ENCODE measurements at regions not wholly inside any gene's neighbourhood (a gene's known extent, or its start where the extent isn't known, plus 50 kb on each side); places are given as distances from the start of the nearest gene placed in this dataset.

DNA sequence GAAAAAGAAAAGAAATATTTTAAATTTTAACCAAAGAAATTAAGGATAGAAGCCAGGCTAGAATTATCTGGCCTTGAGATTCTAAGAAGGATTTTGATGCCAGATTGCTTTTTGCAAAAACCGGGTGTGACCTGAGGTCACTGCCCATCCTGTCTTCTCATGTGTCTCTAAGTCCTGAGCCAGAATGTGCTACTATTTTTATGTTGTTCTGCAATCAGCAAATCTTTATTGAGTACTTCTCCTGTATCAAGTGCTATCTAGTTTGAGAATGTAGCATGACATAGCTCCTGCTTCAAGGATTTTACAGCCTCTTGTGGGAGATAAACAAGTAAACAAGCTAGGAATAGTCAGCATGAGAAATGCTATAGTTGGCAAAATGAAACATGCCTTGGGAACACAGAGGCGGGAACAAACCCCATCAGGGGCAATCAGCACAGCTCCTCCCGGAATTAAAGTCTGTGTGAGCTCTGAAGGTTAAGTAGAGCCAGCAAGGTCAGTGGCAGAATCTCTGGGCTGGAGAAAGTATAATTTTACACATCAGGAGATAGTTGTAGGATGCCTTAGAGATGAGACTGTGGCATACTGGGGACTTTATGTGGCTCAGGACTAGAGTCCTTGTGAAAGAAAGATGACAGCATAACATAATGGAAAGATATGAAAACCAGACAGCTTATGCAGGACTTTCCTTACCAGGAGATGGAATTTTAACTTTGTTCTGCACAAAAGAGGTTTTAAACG, 899.5 kb upstream of the SLC10A2 start:
- no peak for DNase-seq (ENCODE audit: extremely low spot score)
- TF ChIP-seq CTCF (IDR thresholded peaks at IDR 0.05; ENCODE audit: control extremely low read depth, extremely low read depth, low read depth, missing control alignments): no peak
- ChIA-PET CTCF (no interaction called here), POLR2A (no interaction called here)

GRCh38 chr13:103961784-103962183, 895.6 kb upstream of the SLC10A2 start:
- TF ChIP-seq CTCF (IDR thresholded peaks at IDR 0.05; ENCODE audit: control extremely low read depth, extremely low read depth, low read depth, missing control alignments): no peak
- DNase-seq (ENCODE audit: extremely low spot score): no peak
- POLR2A ChIA-PET: no interaction called here
- CTCF ChIA-PET: no interaction called here

DNA sequence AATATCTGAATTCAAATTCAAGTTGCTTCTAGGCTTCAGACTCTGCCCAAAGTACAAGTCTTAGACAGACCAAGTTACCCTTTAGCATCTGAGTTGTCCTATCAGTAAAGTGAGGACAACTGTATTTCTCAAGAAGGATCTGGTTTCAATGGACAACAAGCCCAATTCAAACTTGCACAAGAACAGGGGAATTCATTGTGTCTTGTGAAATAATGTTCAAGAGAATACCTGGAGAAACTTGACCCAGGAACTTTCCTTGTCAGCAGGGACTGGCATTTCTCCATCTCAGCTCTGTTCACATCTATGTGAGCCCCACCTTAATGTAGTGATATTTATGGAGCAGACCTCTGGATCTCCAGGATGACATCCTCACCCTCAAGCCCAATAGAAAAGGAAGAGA, 894.9 kb upstream of the SLC10A2 start:
- ChIA-PET CTCF (no interaction called here), POLR2A (no interaction called here)
- no peak for TF ChIP-seq CTCF (IDR thresholded peaks at IDR 0.05; ENCODE audit: control extremely low read depth, extremely low read depth, low read depth, missing control alignments)
- DNase-seq (ENCODE audit: extremely low spot score): no peak

GRCh38 chr13:103960001-103960400, 893.8 kb upstream of the SLC10A2 start:
- CTCF ChIA-PET: no interaction called here
- POLR2A ChIA-PET: no interaction called here
- TF ChIP-seq CTCF (IDR thresholded peaks at IDR 0.05; ENCODE audit: control extremely low read depth, extremely low read depth, low read depth, missing control alignments): no peak
- no peak for DNase-seq (ENCODE audit: extremely low spot score)

GRCh38 chr13:103958691-103959090, 892.5 kb upstream of the SLC10A2 start:
- DNase-seq (ENCODE audit: extremely low spot score): no peak
- CTCF ChIA-PET: no interaction called here
- TF ChIP-seq CTCF (IDR thresholded peaks at IDR 0.05; ENCODE audit: control extremely low read depth, extremely low read depth, low read depth, missing control alignments): no peak
- POLR2A ChIA-PET: no interaction called here

DNA sequence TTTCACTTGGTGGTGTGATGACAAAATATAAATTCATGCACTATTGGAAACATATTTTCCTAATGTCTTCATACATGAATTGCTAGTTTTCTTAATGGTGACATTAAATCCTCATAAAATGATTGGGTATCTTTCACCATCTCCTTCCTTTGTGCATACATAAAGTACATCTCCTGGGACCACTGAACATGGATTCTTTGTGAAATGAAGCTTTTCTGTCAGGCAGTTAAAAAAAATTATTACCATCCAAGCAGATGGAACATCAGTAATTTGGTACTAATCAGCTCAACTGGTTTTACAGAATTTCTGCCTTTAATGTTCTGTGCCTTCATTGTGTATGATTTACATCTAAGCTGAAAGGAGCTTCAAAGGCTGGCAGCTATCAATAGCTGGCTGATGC, 891.7 kb upstream of the SLC10A2 start:
- no peak for DNase-seq (ENCODE audit: extremely low spot score)
- no peak for TF ChIP-seq CTCF (IDR thresholded peaks at IDR 0.05; ENCODE audit: control extremely low read depth, extremely low read depth, low read depth, missing control alignments)
- CTCF ChIA-PET: no interaction called here
- POLR2A ChIA-PET: no interaction called here

DNA sequence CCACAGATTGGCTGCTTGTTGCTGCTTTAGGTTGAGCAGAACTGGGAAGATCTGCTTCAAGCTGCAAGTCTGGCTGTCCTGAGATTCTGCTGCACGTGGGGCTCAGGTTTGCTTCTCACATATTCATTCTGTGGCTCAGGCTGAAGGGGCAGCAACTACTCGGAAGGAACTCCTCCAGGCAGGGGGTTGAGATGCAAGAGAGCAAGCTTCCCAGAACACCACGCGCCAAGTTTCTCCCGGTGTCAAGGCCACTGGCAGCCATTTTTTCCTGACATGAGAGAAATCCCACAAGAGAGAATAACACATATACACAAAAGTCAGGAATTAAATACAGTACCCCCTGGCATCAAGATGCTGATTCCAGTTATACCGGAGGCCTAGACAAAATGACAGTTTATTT, 887.6 kb upstream of the SLC10A2 start:
- no peak for DNase-seq (ENCODE audit: extremely low spot score)
- CTCF ChIA-PET: no interaction called here
- POLR2A ChIA-PET: no interaction called here
- TF ChIP-seq CTCF (IDR thresholded peaks at IDR 0.05; ENCODE audit: control extremely low read depth, extremely low read depth, low read depth, missing control alignments): no peak
